Tibial nerve (tissue), 3 donors: ENCODE measurements at regions not wholly inside any gene's neighbourhood (a gene's known extent, or its start where the extent isn't known, plus 50 kb on each side); places are given as distances from the start of the nearest gene placed in this dataset.

Source experiments
- POLR2A ChIP-seq, 2 donors: fragments of 450-650 bp; IDR thresholded peaks; one replicate each; pipeline ENCODE4 v1.6.1; 2017; ENCODE audit warnings: antibody characterized with exemption in 2 of 2, mild to moderate bottlenecking in 2 of 2, moderate library complexity in 2 of 2
- TF ChIP-seq, protein P1 (sequence below), 5 experiments: fragments of 200-600 bp in 3 of 5; fragments of 450-650 bp in 2 of 5; sonication (generic) in 3 of 5; IDR thresholded peaks; one replicate each; pipeline ENCODE4 v1.5.1; 2016 to 2019; ENCODE audit warnings: antibody characterized with exemption in 5 of 5, mild to moderate bottlenecking in 3 of 5, moderate library complexity in 2 of 5

DNA sequence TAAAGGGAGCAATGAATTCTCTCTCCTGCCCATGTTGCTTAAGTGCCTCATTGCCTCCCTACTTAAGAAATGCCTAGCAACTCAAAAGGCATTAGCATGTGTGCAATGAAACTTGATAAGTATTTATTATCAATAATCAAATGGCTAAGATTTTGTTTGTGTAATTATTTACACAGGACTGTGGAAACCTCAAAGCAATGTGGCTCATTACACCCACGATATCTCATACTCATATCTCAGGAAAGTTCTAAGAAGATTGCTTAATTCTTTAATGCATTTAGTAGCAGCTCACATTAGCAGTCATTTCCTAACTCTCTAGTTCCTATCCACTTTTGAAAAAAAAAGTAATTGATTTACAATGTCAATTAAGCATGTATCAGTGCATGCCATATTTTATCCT lies 253.3 kb downstream of the DUSP10 start:
- TF ChIP-seq POLR2A (IDR thresholded peaks at IDR 0.05) = no peak
- TF ChIP-seq, protein P1, sequence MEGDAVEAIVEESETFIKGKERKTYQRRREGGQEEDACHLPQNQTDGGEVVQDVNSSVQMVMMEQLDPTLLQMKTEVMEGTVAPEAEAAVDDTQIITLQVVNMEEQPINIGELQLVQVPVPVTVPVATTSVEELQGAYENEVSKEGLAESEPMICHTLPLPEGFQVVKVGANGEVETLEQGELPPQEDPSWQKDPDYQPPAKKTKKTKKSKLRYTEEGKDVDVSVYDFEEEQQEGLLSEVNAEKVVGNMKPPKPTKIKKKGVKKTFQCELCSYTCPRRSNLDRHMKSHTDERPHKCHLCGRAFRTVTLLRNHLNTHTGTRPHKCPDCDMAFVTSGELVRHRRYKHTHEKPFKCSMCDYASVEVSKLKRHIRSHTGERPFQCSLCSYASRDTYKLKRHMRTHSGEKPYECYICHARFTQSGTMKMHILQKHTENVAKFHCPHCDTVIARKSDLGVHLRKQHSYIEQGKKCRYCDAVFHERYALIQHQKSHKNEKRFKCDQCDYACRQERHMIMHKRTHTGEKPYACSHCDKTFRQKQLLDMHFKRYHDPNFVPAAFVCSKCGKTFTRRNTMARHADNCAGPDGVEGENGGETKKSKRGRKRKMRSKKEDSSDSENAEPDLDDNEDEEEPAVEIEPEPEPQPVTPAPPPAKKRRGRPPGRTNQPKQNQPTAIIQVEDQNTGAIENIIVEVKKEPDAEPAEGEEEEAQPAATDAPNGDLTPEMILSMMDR (IDR thresholded peaks at IDR 0.05) = no peak
